ENCODE measurements at regions not wholly inside any gene's neighbourhood (a gene's known extent, or its start where the extent isn't known, plus 50 kb on each side); places are given as distances from the start of the nearest gene placed in this dataset.
"Not testable (repeated sequence)": the region's sequence is repeated elsewhere in the genome, so short reads cannot be mapped to it uniquely, and the experiment has no call there.

GRCh38 chr4:18611026-18611425, 589.5 kb upstream of the LCORL start:
- no peak for DNase-seq

GRCh38 chr4:18608908-18609533, 587.5 kb upstream of the LCORL start:
- no peak for DNase-seq

- DNase-seq, result not testable (repeated sequence)
Observed at GRCh38 chr4:18602610-18603009, 581.1 kb upstream of the LCORL start.

- no peak for DNase-seq
Observed at GRCh38 chr4:18593297-18594002, 571.9 kb upstream of the LCORL start.

- DNase-seq, result no peak
Observed at GRCh38 chr4:18582841-18583240, 561.3 kb upstream of the LCORL start.

GRCh38 chr4:18578307-18578706, 556.8 kb upstream of the LCORL start:
- DNase-seq, result no peak

- DNase-seq, result no peak
Observed at GRCh38 chr4:18572481-18572880, 550.9 kb upstream of the LCORL start.

- no peak for DNase-seq
Observed at GRCh38 chr4:18571301-18571761, 549.8 kb upstream of the LCORL start.

- no peak for DNase-seq
Observed at GRCh38 chr4:18570370-18570769, 548.8 kb upstream of the LCORL start.

- DNase-seq, result no peak
Observed at GRCh38 chr4:18568600-18568999, 547.0 kb upstream of the LCORL start.

- no peak for DNase-seq
Observed at GRCh38 chr4:18566970-18567799, 545.6 kb upstream of the LCORL start.

- no peak for DNase-seq
Observed at GRCh38 chr4:18559492-18559891, 537.9 kb upstream of the LCORL start.

- DNase-seq, result no peak
Observed at GRCh38 chr4:18556402-18556801, 534.8 kb upstream of the LCORL start.

- no peak for DNase-seq
Observed at GRCh38 chr4:18540349-18540748, 518.8 kb upstream of the LCORL start.

- DNase-seq, result no peak
Observed at GRCh38 chr4:18538121-18538520, 516.6 kb upstream of the LCORL start.

- DNase-seq, result no peak
Observed at GRCh38 chr4:18536428-18536827, 514.9 kb upstream of the LCORL start.

GRCh38 chr4:18535948-18536347, 514.4 kb upstream of the LCORL start:
- no peak for DNase-seq

GRCh38 chr4:18533262-18533775, 511.8 kb upstream of the LCORL start:
- DNase-seq, result no peak

- no peak for DNase-seq
Observed at GRCh38 chr4:18531731-18532130, 510.2 kb upstream of the LCORL start.

GRCh38 chr4:18529482-18529881, 507.9 kb upstream of the LCORL start:
- no peak for DNase-seq

GRCh38 chr4:18524667-18525066, 503.1 kb upstream of the LCORL start:
- no peak for DNase-seq

GRCh38 chr4:18518098-18518497, 496.5 kb upstream of the LCORL start:
- no peak for DNase-seq

GRCh38 chr4:18513861-18514260, 492.3 kb upstream of the LCORL start:
- no peak for DNase-seq

- DNase-seq, result no peak
Observed at GRCh38 chr4:18512718-18513117, 491.2 kb upstream of the LCORL start.

All from SIG-M5 (cell line).